SK-N-SH (cell line): ENCODE measurements at regions not wholly inside any gene's neighbourhood (a gene's known extent, or its start where the extent isn't known, plus 50 kb on each side); places are given as distances from the start of the nearest gene placed in this dataset.

Experiments used
- CHD2 ChIP-seq: fragments of 150-350 bp; IDR thresholded peaks from 2 replicates; pipeline ENCODE4 v1.6.1; 2018; ENCODE audit warnings: low read length; ENCODE audit not compliant: partially characterized antibody
- EP300 ChIP-seq, 2 experiments: IDR thresholded peaks; 2 replicates each; pipeline versions ENCODE4 v1.4.0 to v1.6.1; 2012; ENCODE audit warnings: borderline replicate concordance in 1 of 2, low read depth in 1 of 2, low read length in 1 of 2
- EZH2phosphoT487 ChIP-seq: fragments of 200-600 bp; sonication (generic); IDR thresholded peaks from 2 replicates; pipeline ENCODE4 v1.6.1; 2017; ENCODE audit warnings: low read depth, mixed run types, mild to moderate bottlenecking, antibody characterized with exemption, moderate library complexity, borderline replicate concordance
- NRF1 ChIP-seq: IDR thresholded peaks from 2 replicates; pipeline ENCODE4 v1.6.1; 2012; ENCODE audit warnings: low read depth, mild to moderate bottlenecking, low read length
- POLR2AphosphoS5 ChIP-seq: IDR thresholded peaks from 2 replicates; pipeline ENCODE4 v1.6.1; 2012; ENCODE audit warnings: low read depth, low read length
- RAD21 ChIP-seq: IDR thresholded peaks from 2 replicates; pipeline ENCODE4 v1.6.1; 2012; ENCODE audit warnings: mild to moderate bottlenecking, low read length
- SIN3A ChIP-seq: IDR thresholded peaks from 2 replicates; pipeline ENCODE4 v1.6.1; 2012; ENCODE audit warnings: low read depth, mild to moderate bottlenecking, low read length, moderate library complexity, borderline replicate concordance
- SMC3 ChIP-seq: IDR thresholded peaks from 2 replicates; pipeline ENCODE4 v1.6.1; 2012; ENCODE audit warnings: low read depth, low read length, improper control_type of control experiment
- TAF1 ChIP-seq: IDR thresholded peaks from 2 replicates; pipeline ENCODE4 v1.6.1; 2012; ENCODE audit warnings: low read depth, mild to moderate bottlenecking, low read length, moderate library complexity, borderline replicate concordance
- TCF12 ChIP-seq: IDR thresholded peaks from 2 replicates; pipeline ENCODE4 v1.4.0; 2012
- USF2 ChIP-seq: fragments of 150-350 bp; IDR thresholded peaks from 2 replicates; pipeline ENCODE4 v1.6.1; 2017; ENCODE audit warnings: antibody characterized with exemption, low read length, low read depth, borderline replicate concordance
- YY1 ChIP-seq: IDR thresholded peaks from 2 replicates; pipeline ENCODE4 v1.4.0; 2012; ENCODE audit warnings: low read depth, mild to moderate bottlenecking
- TF ChIP-seq, protein P1 (sequence below): fragments of 200-600 bp; sonication (generic); IDR thresholded peaks from 2 replicates; pipeline ENCODE4 v1.6.1; 2017; ENCODE audit warnings: antibody characterized with exemption, mild to moderate bottlenecking, moderate library complexity
- TF ChIP-seq, protein P2 (sequence below): fragments of 150-350 bp; IDR thresholded peaks from 2 replicates; pipeline ENCODE4 v1.6.1; 2016; ENCODE audit warnings: mild to moderate bottlenecking, low read depth, low read length

DNA sequence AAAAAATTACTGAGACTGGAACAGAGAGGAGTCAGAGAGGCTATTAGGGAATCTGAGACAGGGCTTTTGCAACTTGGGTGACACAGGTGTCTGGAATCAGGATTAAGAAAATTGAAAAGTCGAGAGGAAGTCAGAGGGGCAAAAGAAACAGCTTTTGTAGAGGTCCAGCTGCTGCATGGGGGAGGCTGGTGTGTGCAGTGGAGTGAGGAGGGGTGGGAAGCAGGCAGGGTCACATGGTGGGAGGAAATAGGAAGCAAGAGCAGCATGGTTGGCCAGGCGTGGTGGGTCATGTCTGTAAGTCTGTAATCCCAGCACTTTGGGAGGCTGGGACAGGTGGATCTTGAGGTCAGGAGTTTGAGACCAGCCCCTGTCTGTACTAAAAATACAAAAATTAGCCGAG lies 69.7 kb upstream of the VRK1 start:
- TF ChIP-seq, protein P1, sequence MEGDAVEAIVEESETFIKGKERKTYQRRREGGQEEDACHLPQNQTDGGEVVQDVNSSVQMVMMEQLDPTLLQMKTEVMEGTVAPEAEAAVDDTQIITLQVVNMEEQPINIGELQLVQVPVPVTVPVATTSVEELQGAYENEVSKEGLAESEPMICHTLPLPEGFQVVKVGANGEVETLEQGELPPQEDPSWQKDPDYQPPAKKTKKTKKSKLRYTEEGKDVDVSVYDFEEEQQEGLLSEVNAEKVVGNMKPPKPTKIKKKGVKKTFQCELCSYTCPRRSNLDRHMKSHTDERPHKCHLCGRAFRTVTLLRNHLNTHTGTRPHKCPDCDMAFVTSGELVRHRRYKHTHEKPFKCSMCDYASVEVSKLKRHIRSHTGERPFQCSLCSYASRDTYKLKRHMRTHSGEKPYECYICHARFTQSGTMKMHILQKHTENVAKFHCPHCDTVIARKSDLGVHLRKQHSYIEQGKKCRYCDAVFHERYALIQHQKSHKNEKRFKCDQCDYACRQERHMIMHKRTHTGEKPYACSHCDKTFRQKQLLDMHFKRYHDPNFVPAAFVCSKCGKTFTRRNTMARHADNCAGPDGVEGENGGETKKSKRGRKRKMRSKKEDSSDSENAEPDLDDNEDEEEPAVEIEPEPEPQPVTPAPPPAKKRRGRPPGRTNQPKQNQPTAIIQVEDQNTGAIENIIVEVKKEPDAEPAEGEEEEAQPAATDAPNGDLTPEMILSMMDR = no peak
- TF ChIP-seq EZH2phosphoT487 (no peak), POLR2AphosphoS5 (no peak), SMC3 (no peak), NRF1 (no peak), YY1 (no peak), EP300 (IDR thresholded peaks at IDR 0.05; ENCODE audit: borderline replicate concordance in 1 of 2, low read depth in 1 of 2, low read length in 1 of 2) (no peak), RAD21 (no peak), TAF1 (no peak), TCF12 (no peak), CHD2 (no peak), SIN3A (no peak), USF2 (no peak)
- TF ChIP-seq, protein P2, sequence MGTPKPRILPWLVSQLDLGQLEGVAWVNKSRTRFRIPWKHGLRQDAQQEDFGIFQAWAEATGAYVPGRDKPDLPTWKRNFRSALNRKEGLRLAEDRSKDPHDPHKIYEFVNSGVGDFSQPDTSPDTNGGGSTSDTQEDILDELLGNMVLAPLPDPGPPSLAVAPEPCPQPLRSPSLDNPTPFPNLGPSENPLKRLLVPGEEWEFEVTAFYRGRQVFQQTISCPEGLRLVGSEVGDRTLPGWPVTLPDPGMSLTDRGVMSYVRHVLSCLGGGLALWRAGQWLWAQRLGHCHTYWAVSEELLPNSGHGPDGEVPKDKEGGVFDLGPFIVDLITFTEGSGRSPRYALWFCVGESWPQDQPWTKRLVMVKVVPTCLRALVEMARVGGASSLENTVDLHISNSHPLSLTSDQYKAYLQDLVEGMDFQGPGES = no peak
